Stimulated activated CD8-positive, alpha-beta memory T cell treated with anti-CD3 and anti-CD28 coated beads, Interleukin-7, amount 100 ng/mL, for 48 hours (primary cell): ENCODE measurements at regions not wholly inside any gene's neighbourhood (a gene's known extent, or its start where the extent isn't known, plus 50 kb on each side); places are given as distances from the start of the nearest gene placed in this dataset.

Experiments used
- DNase-seq, 2 donors: peaks; one replicate each; pipeline ENCODE4 v3.0.0-alpha.2; 2020; ENCODE audit warnings: low read depth in 1 of 2; ENCODE audit errors: extremely low read depth in 1 of 2

DNA sequence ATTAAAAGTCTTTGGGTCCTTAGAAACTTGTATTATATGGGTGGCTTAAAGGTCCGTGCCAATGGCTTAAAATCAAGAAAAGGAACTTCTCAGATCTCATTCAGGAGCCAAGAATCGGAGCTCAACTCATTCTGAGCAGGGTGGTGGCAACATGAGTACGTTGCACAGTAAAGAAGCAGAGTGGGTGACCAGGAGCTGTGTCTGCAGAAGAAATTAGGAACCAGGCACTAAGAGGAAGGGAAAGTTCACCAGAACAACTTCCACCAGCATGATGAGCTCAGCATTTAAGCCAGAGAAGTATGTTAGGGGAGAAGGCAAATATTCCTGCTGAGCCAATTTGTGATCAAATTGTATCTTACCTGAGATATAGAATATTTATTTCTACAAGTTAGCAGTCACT, 236.0 kb upstream of the NRP1 start:
- no peak for DNase-seq

DNA sequence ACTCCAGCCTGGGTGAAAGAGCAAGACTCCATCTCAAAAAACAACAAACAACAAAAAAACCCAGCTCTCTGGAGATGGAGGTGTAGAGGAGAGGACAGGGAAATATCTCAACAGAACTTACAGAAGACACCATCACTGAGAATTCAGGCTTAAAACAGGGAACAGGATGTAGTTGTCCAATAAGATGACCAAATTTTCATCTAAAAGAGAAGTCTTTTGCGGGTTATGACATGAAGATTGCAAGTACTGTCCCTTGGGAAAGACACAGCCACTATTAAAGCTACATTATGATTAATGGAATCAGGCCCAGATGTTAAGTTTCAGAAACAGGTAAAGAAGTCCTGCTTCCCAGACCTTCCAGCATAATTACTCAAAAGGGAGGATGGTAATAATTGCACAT, 235.2 kb upstream of the NRP1 start:
- DNase-seq = no peak

DNA sequence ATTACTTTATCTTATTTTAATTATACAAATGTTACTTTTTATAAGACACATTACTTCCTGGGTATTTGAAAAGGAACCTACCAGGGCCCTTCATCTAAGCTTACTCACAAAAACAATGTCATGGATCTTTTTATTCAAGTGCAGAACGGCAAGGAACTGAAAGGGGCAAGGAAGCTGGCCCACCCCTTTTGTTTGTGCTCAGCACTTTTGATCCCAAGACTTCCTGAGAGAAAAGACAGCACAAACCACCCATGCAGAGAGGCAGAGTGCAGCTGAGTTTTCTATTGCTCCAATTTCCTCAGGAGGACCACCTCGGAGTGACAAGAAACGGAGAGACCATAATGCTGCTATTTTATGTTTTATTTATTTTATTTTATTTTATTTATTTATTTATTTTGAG, 232.0 kb upstream of the NRP1 start:
- no peak for DNase-seq

DNA sequence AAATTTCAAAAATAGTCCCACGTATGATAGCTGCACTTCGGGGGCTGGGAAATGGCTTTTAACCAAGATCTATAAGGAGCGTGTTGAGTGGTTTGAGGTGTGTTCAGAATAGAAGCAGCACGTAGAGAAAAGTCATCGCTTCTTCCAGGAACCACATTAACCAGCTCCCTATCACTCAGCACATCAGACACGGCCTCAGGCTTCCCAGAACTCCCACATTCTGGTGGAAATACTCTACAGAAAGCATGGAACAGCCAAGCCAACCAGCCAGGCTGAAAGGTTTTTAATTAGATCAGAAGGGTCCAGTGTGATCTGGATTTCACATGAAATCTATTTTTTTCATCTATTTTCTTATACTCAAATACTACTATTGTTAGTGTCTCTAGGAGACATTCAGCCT, 231.5 kb upstream of the NRP1 start:
- DNase-seq = no peak

DNA sequence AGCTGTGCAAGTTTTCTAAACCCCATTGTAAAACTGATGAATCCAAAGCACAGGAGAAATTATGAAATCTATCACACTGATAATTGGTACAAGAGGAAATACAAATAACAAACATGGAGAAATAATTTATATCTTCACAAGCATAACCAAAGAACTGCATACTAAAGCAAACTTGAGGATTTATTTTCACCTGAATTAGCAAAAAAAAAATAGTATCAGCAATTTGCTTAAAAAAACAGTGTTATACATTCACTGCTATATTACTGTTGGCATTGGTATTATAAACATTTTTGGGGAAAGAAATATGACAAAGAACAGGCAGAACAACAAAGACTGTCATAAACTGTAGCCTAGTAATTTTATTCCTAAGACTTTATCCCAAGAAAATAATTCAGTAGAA, 230.8 kb upstream of the NRP1 start:
- DNase-seq = no peak

DNA sequence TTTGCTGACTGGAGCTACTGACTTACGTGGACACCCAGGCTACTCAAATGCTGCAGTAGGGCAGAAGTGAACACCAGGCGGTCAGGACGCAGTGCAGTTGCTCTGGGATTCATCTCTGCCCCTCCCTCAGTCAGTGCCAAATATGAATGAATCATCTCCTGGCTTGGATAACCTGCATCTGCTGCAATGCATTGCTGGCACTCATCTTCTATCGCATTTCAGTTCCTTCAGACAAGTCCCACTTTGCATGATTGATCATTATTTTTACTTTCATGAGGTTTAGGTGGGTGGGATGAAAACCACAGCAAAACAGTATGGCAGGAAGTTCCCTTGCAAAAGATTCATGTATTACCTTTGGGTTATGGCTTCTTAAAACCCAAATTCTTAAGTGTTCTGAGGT, 224.6 kb upstream of the NRP1 start:
- no peak for DNase-seq

DNA sequence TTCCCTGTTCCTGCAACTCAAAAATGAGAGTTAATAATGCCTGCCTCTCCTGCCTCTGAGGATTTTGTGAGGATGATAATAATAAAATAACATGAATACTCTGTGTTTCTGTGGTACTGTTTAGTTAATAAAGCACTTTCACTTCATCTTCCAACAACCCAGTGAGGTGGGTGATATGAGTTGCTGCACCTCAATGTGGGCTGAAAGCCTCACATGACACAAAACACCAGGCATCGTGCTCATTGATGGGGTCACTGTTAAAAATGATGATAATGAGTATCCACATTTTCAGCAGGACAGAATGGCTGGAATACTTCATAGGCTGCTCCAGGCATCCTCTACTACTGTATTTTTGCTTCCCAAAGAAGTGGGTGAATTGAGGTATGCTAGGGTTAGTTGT, 222.8 kb upstream of the NRP1 start:
- DNase-seq = no peak

DNA sequence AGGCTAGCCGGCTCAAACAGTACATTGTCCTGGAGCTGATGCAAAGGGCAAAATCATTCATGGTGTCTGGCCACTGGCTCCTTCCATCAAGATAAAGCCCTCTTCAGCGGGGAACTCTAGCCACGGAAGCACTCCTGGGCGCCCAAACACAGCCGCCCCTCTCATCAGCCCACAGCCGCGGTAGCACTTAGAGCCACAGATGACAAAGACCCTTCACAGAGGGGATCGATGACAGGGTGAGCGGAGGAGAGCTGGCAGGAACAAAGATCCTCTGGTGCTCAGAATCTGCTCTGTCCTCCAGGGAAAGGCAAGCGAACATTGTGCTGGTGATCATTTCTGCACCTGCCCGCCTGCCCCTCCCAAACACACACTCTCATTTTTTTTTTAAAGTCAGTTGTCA, 222.2 kb upstream of the NRP1 start:
- DNase-seq = no peak

DNA sequence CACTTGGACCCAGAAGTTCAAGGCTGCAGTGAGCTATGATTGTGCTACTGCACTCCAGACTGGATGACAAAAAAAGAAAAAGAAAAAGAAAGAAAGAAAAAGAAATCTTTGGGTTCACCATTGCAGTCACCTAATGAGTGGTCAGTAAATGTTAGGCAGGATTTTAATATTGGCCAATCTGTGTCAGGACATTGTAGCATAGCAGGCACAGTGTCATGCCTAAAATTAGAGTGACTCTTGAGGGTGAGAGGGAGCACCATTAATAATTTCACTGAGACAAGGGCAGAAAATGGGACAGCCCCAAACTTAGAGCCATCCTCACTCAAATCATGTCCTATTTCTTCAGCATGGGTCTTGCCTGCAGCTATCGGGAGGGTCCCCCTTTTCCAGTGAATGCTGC, 221.6 kb upstream of the NRP1 start:
- no peak for DNase-seq

DNA sequence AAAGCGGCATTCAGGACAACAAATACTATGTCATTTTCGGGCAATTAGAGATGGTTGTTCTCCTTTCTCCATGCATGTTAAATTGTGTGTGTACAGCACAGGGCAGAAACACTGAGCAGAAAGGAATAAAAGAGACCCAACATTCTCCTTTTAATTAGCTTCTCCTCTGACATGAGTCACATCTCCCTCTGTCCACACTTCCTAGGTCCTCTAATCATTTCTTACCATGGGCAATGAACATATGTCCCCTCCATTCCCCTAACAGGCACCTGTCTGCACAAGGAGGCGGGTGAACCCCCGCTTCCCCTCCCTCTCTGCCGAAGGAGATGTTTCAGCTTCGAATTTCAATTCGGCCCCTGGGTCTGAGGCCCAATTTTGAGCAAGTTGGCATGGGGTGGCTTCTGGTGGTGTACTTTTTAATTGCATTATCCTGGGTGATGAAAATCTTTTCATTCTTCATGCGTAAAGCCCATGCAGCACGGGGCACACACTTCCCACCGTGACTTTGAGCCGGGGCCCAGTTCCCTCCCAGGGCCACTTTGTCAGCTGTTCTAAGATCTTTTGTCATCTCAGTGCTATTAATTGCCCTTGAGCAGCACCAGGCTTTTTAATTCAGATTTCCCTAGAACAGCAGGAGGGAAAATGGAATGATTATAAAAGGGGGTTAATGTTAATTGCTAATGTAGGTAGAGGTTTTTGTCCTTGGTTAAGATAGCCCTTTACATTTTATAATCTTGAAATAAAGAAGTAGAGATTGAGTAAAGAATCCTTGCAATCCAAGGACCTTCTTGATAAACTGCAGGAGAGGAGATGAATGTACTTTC, 219.5 kb upstream of the NRP1 start:
- DNase-seq = no peak

DNA sequence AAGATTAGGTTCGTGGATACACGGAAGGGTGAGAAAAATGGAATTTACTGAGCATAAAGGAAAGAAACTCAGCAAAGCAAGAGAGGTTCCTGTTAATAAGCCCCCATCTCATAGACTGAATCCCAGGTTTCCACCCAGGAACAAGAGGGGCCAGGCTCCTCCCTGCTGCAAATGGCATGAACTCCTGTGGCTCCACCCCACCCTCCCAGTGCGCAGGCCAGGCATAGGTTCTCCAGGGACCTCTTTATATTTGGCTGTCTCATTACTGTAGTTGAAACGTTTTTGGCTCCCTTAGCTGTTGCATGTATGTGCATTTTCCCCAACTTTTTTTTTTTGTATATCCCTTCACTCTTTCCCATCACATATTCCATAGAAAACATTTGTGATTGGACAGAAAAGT, 217.8 kb upstream of the NRP1 start:
- DNase-seq = no peak

DNA sequence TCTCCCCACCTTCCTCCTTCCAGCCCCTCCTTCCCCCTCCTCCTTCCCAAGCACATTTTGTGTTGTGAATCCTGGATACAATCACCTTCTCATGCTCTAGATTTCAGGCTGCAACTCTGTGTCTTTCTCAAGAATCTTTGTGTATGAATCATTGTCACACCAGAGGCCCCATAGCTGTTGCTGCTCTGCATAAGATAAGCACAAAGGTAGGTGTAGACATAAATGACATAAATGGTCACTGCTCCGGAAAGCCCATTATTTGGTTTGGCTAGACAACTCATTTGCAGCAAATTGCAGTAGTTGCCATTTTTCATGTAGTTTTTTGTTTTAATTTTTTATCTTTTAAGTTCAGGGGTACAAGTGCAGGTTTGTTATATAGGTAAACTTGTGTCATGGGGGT, 216.3 kb upstream of the NRP1 start:
- no peak for DNase-seq

DNA sequence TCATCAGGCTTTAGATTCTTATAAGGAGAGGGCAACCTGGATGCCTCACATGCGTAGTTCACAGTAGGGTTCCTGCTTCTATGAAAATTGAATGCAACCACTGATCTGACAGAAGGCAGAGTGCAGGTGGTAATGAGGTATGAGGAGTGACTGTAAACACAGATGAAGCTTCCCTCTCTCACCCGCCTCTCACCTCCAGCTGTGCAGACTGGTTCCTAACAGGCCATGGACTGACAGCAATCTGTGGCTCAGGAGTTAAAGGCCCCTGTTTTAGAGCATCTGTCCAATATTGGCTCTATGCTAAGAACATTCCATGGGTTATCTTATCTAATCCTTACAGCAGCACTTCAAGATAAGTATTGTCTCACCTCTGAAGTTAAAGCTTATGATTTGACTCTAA, 213.5 kb upstream of the NRP1 start:
- DNase-seq = no peak

DNA sequence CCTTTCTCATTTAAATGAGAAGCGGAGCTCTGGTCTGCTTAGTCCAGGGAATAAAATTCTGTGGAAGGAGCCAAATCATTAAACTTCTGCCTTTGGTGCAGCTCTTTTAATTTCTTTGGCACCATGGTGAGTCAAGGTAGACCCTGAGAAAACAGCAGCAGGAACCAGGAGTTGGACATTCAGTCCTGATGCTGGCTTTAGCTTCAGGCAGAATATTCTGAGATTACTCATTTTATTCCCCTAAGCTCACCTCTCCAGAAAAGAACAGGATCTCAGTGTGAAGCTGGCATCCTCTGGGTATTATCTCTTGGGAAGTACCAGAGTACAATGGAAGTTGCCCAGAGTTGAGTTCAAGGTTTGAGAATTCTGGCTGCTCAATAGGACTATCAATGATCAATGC, 211.6 kb upstream of the NRP1 start:
- no peak for DNase-seq

DNA sequence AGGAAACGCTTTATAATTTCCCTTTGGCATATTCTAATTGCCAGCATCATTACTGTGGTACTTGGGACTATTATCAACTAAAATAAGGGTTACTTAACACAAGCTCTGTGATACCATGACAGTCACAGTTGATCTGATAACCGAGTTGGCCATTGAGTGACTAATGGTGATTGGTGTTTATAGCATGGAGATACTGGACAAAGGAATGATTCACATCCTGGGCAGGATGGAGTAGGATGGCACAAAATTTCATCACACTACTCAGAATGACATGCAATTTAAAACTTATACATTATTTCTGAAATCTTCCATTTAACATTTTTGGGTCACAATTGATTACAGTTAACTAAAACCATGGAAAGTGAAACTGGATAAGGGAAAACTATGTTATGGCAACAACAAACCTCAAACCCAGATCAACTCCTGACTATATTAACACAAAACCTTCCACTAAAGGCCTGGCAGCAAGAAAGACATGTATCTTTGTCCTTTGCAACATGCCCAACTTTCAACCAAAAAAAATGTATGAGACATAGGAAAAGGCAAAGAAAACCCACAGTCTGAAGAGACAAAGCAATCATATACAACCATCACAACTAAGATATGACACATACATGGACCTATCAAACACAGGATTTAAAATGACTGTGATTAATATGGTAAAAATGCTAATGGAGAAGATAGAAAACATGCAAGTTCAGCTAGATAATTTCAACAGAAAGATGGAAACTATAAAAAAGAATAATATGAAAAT, 208.5 kb upstream of the NRP1 start:
- no peak for DNase-seq

DNA sequence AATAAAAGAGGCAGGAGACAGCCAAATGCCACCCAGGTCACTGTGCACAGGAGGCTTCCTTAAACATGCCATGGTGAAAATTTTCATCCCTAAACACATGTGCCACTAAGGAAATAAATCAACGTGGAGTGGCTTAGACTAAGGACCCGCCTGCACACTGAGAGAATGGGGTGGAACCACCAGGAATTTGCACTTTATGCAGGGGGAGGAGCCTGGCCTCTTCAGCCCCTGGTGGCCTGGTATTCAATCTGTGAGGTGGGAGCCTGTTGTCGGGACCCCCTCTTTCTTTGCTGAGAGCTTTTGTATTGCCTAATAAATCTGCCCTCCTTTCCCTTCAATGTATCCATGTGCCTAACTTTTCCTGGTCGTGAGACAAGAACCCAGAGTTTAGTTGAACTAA, 204.6 kb upstream of the NRP1 start:
- DNase-seq = no peak

DNA sequence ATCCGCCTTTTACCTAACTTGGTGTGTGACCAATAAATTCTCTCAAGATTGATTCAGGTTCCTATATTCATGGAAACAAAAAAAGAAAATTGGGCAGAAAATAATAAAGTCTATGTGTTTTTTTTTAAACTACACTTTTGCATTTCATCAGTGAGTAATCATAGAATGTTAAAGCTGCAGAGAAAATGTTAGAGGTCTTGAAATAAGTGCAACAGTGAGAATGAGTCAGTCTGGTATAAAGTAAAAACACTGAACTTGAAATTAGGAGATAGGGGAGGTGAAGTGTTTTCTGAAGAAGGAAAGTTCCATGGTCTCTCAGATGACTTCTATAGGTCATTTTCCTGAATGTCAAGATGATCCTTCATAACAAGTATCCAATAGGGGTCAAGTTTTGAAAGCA, 202.6 kb upstream of the NRP1 start:
- DNase-seq = no peak

DNA sequence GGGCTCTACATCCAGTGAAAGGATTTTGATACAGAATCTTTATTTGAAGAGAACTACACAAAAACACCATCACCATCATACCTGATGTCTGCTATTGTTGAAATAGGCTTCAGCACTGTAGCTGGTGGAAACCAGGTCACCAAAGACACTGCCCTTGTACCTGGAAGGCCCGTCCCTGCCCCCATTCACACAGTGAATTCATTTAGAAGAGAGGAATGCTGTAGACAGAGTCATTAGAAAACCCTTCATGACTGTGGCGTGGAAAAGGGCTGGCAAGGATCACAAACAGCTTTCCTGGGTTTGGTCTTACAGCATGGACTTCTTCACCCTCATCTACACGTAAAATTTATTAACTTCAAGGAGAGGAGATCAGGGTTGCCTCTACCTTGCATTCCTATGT, 202.0 kb upstream of the NRP1 start:
- no peak for DNase-seq

DNA sequence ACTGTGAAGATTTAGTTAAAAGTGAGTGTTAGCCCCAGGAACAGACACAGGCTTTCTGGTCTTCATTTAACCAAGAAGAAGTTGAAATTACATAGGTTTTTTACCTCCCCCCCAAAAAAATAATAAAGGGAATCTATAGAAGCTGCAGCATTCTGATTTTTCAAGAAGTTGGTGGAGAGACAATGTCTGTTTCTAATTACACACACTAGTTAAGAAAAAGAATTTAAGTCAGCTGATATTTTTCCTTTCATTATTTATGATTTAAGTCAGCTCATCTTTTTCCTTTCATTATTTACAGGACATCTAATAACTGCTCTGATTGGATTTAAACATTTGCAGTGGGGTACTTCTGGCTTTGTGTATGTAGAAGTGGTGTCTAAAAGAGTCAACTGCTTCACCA, 201.4 kb upstream of the NRP1 start:
- DNase-seq = no peak

DNA sequence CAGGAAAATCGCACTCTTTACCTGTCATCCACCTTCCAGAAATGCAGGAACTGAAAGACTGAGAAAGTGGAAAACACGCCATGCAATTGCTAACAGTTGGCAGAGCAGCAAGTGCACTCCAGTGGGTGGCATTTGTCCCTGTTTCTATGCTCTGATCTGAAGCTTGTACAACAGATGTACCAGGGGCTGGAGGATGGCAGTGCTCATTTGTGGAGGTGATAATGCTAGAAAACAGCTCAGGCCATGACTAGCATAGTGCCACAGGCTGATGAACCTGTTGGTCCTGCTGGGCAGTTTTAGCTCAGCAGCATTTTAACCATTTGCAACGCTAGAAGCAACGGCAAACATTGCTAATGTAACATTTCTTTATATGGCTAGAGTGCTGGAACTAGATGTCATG, 199.9 kb upstream of the NRP1 start:
- no peak for DNase-seq

DNA sequence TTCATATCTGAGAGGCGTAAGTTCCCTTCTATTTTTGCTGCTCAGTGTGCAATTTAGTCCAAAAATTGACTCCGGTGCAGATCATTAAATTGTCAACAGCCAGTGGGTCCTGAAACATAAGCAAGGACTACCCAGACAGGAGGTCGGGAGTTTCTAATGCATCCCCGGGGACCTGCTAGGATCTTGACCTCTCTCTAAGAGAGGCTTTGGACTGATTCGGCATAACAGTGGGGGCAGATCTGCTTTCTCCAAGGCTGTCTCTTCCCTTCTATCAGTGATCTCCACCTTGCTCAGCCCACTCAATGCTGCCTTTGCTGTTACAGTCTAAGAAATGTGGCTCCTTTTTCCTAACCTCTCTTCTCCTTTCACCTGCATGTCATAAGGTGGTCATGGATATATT, 199.1 kb upstream of the NRP1 start:
- DNase-seq = no peak

DNA sequence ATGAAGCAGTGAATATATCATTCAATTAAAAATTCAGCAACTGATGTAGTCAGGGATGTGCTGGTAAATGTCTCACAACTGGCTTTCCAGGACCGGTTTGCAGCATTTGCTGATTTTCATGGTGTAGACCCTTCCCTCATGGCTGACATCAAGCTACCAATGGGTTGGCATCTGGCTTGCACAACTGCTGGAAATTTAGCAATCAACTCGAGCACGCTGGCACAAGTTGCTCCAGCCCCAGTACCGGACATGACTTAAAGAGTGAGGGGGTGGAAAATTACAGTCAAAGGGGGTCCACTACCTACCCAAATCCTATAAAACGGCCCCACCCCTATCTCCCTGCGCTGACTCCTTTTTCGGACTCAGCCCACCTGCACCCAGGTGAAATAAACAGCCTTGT, 198.4 kb upstream of the NRP1 start:
- DNase-seq = no peak

DNA sequence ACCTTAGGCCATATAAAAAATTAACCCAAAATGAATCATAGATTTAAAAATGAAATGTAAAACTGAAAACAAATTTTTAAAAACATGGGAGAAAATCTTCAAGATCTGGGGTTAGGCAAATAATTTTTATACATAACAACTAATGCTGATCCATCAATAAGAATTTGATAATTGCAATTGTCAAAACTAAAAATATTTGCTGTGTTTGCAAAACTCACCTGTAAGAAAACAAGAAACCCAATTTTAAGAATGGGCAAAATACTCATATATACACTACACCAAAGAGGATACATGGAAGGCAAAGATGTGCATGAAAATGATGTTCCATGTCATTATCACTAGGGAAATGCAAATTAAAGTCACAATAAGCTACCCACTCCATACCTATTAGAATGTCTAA, 194.8 kb upstream of the NRP1 start:
- no peak for DNase-seq
